NT2/D1 (cell line): ENCODE measurements at regions not wholly inside any gene's neighbourhood (a gene's known extent, or its start where the extent isn't known, plus 50 kb on each side); places are given as distances from the start of the nearest gene placed in this dataset.

ENCODE experiments used
- SUZ12 ChIP-seq: IDR thresholded peaks from 2 replicates; pipeline ENCODE4 v1.6.1; 2011; ENCODE audit not compliant: insufficient read length, insufficient read depth; ENCODE audit errors: extremely low read depth
- YY1 ChIP-seq: IDR thresholded peaks from 2 replicates; pipeline ENCODE4 v1.6.1; 2011; ENCODE audit not compliant: insufficient read length, insufficient read depth
- ZNF274 ChIP-seq: IDR thresholded peaks from 2 replicates; pipeline ENCODE4 v1.6.1; 2011; ENCODE audit warnings: mild to moderate bottlenecking, low read depth, low read length

GRCh38 chr6:14371530-14371929 is 254.0 kb downstream of the CD83 start:
- TF ChIP-seq YY1 (no peak), ZNF274 (no peak), SUZ12 (no peak)
